Activated CD8-positive, alpha-beta memory T cell treated with anti-CD3 and anti-CD28 coated beads for 24 hours (primary cell): ENCODE measurements at regions not wholly inside any gene's neighbourhood (a gene's known extent, or its start where the extent isn't known, plus 50 kb on each side); places are given as distances from the start of the nearest gene placed in this dataset.
"Not testable (repeated sequence)": the region's sequence is repeated elsewhere in the genome, so short reads cannot be mapped to it uniquely, and the experiment has no call there.

Experiments used
- DNase-seq: peaks from one replicate; pipeline ENCODE4 v3.0.0-alpha.2; 2020

DNA sequence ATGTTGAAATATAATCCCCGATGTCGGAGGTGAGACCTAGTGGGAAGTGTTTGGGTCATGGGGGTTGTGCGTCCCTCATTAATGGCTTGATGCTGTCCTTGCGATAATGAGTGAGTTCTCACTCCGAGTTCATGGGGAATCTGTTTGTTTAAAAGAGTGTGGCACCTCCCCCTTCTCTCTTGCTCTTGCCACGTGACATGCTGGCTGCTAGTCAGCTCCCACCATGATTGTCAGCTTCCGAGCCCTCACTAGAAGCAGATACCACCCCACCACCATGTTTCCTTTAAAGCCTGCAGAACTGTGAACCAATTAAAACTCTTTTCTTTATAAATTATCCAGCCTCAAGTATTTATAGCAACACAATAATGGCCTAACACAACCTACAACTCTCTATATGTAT lies 166.3 kb upstream of the MBNL1 start:
- no peak for DNase-seq

DNA sequence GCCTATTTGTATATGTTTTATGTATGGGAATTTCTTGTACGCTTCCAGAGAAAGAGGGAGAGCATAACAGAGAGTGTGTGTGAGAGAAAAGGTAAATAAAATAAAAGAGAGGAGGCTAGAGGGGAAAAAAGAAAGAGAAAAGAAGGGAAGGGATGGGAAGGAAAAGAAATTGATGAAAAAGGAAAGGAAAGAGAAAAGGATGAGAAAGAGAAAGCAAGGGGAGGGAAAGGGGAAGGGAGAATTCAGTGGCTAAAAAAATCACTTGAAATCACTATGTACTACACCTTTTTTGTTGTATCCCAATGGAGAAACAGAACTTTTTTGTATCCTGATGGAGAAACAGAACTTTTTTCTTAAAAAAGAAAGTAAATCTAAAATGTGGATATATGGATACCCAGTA lies 165.5 kb upstream of the MBNL1 start:
- DNase-seq: no peak

DNA sequence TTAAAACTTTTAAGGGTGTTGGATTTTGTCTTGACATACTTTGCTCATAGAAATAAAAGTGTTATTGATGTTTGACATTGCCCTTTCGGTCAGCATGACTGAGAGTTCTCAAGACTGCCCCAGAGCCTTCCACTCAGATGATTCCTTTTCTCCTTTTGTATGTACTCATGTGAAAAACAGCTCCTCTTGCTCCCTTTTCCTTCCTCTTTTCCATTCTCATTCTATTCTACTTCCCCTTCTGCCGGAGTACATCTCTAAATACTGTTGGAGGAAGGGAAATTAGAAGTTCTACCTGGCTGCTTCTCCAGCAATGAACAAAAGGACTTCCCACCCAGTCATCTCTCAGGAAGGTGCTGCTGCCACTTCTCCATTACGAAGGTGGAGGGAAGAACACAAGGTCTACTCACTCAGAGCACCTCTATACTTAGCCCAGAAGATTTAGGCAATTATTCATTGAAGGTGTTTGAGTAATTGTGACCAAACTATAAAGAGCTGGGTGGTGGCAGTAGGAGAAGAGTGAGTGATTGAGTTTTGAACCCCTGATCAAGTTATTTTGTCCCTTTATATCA lies 163.8 kb upstream of the MBNL1 start:
- no peak for DNase-seq

DNA sequence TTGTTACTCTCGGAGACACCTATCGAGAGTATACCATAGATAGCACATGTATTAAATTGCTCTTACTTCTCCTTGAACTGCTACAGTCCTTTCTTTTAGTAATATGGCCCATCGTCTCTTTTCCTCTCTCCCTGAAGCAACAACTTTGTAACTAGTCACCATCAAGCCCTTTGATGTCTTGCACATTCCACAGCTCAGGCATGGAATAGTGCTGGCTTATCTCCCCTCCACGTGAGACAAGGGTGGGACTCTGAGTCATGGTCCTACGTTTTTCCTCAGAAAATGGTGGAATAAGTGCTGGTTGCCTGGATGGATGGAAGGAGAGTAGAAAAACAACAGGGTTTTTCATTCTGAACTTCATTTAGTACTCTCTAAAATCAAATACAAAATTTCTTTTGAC lies 163.3 kb upstream of the MBNL1 start:
- no peak for DNase-seq

DNA sequence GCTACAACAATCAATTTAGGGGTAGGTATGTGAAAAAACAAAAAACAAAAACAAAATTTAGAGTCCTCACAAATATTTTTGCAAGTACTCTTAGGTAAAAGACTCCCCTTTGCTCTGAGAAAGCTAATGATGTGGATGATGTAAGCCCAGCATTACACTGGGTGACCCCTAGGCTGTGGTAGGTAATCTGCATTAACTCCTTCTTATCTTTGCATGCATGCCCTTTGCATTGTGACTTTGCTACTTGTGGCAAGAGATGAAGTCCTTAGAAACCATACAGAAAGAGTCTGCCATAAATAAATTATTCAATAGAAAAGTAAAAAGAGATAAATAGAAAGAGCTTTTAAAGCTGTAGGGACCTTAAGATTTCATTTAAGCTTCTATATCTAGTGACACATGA lies 159.7 kb upstream of the MBNL1 start:
- DNase-seq: no peak

DNA sequence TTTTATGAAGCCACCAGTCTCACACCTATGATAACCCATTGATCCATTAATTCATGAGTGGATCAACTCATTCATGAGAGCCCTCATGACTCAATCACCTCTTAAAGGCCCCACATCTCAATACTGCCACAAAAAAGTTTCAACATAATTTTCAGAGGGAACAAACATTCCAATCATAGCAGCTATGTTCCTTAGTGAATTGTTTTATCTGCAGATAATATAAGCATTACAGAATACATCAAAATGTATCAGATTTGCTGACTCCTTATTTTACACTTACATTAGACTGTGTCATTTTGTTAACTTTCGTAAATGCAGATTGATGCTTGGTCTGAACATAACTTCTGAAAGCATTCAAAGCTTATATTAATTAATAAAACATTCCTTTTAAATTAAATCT lies 155.3 kb upstream of the MBNL1 start:
- DNase-seq: no peak

DNA sequence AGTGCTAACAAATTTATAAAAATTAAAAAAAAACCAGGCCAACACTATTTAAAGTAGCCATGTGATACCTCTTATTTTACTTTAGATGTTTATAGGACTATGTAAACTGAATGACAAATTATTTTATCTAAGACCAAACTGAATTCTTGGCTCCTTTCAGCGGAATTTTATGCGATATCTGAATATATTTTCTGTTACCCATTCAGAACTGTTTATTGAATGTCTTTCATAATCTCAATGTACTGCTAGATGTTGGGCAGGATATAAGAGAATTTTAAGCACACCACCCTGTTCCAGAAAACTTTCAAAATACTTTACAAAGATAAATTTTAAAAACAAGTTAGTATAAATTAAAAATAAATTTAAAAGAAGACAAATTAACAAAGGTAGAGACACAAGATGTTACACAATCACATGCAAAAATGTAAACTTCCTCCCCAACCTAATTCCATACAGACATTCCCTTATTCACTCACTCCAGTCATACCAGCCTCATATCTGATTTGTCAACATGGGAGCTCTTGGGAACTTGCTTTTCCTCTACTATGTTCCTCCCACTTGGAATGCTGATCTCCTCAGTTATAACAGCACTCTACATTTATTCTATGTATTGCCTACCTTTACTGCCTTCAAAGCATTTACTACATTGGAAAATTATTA lies 154.6 kb upstream of the MBNL1 start:
- DNase-seq: no peak

DNA sequence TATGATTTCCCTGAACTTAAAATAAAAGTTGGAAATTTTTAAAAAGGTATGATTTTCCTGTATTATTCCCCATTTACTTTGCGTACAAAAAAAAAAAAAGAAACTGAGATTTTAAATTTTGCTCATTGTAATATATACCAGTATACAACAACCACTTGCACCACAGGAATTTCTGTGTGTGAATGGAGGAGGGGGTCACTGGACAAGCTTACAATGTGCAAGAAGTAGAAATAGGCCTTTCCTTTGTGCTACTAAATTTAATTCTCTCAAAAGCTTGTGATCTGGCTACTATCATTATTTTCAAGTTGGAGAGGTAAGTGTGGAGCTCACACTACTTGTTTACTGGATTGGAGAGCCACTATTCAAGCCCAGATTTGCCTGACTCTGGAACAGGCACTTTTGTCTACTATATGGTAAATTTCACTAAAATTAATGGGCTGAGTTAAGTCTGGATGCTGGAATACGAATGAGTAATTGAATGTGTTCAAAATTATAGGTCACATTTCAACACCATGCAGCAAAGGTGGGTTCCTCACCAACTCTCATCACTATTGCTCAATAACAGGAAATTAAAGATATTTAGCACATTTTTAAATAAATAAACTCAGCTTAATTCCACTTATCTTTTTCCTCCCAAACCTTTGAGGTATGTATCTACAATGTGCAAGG lies 148.0 kb upstream of the MBNL1 start:
- DNase-seq: no peak

DNA sequence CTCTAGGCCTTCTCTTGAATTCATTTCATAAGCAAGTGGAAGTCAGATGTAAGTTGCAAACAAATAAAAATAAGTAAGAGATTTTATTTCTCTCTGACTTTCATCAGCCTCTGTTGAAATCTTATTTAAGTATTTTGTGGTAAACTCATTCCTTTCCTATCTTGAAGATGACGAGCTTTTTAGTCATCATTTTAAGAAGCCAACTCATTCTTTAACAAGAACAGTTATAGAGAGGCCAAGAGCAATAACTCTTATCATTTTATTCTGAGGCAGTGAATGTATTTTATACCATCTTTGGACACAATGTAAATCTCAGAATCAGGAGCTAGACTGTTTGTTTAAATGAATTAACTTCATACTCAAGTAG lies 147.5 kb upstream of the MBNL1 start:
- no peak for DNase-seq

DNA sequence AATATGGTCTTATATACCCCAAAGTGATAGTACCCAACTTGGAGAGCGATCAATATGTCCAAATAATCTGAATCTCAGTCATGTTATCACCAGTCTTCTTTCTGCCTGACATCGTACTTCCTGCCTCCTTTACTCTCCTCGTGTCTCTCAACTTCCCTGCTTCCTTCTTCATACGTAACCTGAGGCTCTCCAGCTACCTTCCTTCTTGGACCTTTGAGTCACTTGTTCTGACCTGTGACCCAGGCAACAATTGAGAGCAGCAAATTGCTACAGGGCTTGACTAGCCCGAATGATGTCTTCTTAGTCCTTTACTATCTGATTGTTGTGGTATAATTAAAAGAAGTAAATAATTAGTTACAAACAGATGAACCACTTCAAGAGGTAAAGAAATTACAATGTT lies 145.9 kb upstream of the MBNL1 start:
- DNase-seq: no peak

DNA sequence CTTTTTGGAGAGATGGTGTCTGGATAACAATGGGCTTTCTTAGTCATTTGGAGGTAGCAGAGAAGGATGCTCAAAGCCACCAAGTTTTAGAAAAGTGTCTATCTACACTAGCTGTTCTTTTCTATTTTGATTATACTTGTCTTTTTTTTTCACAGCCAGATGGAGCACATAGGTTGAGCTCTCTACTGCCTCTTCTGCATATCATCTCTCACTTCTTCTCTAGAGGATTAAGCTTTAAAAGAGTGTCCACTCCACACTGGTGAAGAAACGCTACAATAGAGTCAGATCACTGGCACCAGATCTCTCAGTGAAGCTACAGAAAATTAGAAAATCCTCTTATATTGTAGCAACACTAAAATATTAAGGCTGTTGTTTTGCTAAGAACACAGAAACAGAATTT lies 145.3 kb upstream of the MBNL1 start:
- no peak for DNase-seq

DNA sequence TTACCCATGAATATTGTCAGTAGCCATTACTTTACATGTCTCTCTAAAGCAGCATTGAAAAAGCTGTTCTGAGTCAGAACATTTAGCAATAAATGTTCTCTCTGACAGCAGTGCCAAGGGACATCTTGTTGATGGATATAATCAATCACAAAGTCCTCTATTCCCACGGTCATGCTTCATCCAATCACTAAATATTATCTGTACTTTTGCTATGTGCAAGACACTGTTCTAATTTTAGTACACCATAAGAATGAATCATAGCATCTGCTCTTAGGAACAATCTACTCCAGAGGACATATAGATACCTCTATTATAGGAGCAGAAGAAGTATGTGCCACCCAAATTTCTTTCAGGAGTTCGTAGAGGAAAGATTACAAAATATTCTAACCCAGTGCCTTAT lies 142.5 kb upstream of the MBNL1 start:
- DNase-seq: no peak

DNA sequence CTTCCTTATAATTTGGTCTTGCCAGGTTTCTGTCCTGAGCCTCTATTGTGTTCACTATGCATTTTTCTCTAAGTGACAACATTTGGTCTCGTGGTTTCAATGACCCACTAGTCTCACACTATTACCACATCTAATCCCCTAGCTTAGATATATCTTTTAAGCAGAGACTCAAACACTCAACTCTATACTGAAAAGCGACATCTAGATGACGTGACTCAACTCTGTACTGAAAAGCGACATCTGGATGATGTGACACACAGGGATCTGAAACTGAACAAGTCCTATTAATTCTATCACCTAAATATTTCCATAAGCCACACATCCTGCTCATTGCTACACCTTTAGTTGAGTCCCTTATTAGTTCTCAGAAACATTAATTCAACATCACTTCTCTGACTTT lies 141.7 kb upstream of the MBNL1 start:
- no peak for DNase-seq

DNA sequence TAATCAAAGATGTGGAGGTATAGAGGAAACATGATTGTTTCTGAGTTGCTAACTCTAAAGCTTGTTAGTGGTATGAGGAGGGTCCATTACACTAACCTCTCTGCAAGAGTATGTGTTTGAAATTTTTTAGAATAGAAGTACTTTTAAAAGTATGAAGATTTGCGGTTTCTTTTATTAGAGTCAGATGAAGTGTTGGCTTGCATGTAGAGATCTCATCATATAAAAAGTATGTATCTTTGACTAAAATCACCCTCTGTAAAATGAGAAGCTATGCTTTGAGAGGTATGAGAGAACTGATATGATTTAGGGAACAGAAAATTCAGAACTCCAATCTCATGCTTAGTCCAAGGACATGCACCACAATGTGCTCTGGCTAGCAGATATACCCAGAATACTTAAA lies 140.4 kb upstream of the MBNL1 start:
- no peak for DNase-seq

DNA sequence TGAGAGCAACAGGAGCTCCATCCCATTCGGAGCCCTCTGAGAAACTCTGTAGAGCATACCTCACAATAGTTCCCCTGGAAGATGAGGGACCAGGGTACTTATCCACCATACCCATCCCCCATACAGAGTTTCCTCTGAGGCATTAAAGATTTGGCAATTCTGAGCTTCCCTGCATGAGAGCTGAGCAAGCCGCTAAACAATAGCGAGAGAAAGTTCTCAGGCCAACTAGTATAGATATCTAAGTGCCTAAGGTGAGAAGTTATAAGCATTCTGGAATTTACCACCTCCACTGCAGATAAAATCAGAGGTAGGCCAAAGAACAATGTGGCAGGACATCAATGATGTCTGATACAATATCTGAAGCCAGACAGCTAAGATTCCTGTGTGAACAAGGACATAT lies 129.1 kb upstream of the MBNL1 start:
- DNase-seq: no peak

DNA sequence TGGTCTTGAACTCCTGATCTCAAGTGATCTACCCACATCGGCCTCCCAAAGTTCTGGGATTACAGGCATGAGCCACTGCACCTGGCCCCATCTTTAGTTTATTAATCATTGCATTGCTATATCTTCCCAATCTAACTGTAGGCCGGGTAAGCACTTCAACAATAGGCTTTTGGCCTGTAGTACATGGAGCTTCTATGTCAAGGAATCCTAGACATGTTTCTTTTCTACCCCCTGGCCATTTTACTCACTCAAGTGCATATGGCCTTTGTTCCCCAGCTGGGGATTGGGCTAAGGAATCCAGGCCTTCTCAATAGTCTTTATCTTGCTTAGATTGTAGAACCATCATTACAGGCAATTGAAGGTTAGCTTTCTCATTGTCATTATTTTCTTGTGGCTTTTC lies 122.3 kb upstream of the MBNL1 start:
- no peak for DNase-seq

DNA sequence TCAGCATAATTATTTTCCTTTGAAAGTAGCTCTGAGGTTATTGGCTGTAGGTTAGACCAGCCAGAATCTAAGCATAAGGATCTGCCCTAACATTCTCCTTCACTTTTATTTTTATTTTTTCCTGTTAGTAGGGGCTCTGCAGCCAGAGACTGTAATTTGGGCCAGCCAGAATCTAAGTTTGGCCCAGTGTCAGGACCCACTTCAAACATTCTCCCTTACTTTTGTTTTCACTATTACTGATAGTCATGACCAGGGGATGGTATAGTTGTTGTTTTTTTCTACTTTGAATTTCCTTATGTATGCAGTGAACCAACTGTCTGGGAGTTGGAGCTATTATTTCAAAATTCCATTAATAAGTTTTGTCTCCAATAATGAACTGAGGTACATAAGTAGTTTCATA lies 121.0 kb upstream of the MBNL1 start:
- no peak for DNase-seq

DNA sequence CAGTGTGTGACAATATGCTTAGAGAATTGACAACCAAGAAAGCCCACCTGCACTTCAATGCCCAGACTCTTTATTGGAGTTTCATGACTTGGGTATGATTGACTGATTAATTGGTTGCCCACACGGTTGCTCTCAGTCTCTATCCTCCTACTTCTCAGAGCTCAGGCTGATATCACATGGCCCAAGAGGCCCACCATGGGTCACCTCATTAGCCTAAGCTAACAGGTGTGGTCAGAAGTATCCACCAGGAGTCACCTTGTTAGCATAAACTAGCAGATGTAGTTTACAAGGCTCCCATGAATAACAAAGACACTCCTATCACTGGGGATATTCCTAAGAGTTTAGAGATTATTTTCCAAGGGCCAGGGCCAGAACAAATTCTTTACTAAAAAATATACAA lies 120.2 kb upstream of the MBNL1 start:
- DNase-seq: no peak

DNA sequence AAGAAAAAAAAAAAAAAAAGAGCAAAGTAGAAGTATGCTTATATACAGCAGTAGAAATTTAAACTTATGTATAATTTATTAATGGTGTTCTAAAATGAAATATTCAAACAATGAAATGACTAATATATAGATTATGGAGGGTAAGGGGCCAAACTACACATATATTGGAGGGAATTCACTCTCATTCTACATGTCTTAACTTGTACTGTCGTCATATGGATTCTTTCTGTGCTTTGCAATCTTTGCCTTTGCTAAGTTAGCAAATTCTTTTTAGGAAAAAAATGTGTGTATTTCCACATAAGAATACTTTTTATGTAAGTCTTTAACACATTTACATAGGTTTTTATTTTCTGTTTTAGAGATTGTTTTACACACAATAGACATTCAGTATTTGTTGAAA lies 118.9 kb upstream of the MBNL1 start:
- no peak for DNase-seq

DNA sequence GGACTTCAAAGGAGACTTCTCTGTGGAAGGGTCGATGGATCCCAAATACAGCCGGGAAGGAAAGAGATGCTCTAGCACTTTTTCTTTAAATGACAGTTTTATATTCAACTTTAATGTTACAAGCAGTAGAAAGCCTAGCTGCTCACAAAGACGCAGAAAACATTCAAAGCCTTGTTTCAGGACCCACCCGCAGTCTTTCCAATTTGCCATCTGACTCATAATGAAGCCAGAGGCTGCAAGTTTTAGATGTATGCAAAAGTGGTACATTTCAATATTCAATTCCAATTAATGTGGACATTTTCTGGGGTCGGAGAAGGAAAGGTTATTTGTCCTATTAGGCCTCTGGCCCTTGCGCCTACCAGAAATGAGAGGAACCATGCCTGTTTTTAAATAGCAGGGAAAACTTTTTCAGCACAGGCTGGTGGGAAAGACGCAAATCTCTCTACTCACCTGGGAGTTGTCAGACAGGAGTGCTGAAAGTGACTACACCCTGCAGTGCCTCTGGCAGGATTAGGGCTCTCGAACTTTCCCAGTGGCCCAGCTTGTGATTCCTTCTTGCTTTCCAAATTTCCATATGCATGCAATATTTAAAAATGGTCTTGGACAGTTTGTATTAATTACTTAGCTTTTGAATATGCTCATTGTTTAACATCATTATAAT lies 117.4 kb upstream of the MBNL1 start:
- DNase-seq: no peak

DNA sequence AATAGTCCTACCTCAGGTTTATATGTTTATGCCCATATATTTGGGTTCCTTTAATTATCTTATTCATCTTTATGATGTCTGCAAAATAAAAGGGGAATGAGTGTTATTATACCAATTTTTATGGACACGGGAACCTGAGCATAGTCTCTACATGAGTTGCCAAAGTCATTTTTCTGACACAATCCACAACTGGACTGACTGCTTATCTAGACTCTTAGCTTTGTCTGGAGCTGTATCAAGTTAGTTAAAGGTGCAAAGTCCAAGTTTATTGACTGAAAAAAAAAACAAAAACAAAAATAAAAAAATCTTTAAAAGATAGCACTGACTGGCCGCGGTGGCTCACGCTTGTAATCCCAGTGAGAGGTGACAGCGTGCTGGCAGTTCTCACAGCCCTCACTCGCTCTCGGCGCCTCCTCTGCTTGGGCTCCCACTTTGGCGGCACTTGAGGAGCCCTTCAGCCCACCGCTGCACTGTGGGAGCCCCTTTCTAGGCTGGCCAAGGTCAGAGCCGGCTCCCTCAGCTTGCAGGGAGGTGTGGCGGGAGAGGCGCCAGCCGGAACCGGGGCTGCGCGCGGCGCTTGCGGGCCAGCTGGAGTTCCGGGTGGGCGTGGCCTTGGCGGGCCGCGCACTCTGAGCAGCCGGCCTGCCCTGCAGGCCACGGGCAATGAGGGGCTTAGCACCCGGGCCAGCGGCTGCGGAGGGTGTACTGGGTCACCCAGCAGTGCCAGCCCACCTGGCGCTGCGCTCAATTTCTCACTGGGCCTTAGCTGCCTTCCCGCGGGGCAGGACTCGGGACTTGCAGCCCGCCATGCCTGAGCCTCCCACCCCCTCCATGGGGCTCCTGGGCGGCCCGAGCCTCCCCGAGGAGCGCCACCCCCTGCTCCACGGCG lies 116.6 kb upstream of the MBNL1 start:
- DNase-seq: not testable (repeated sequence)

DNA sequence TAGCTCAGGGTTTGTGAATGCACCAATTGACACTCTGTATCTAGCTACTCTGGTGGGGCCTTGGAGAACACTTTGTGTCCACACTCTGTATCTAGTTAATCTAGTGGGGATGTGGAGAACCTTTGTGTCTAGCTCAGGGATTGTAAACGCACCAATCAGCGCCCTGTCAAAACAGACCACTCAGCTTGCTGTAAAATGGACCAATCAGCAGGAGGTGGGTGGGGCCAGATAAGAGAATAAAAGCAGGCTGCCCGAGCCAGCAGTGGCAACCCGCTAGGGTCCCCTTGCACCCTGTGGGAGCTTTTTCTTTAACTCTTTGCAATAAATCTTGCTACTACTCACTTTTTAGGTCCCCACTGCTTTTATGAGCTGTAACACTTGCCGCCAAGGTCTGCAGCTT lies 115.6 kb upstream of the MBNL1 start:
- not testable (repeated sequence) for DNase-seq
